Body of pancreas (tissue), 4 donors: ENCODE measurements at regions not wholly inside any gene's neighbourhood (a gene's known extent, or its start where the extent isn't known, plus 50 kb on each side); places are given as distances from the start of the nearest gene placed in this dataset.

Source experiments
- CTCF ChIP-seq, 7 experiments: fragments of 450-650 bp in 4 of 7; fragments of 200-600 bp in 3 of 7; sonication (generic) in 3 of 7; IDR thresholded peaks; one replicate each; pipeline ENCODE4 v1.5.1; 2016 to 2019; ENCODE audit warnings: antibody characterized with exemption in 7 of 7
- POLR2A ChIP-seq, 3 donors: fragments of 450-650 bp; IDR thresholded peaks; one replicate each; pipeline ENCODE4 v1.6.1; 2016; ENCODE audit warnings: antibody characterized with exemption in 3 of 3, mild to moderate bottlenecking in 2 of 3

- no peak for TF ChIP-seq CTCF (IDR thresholded peaks at IDR 0.05)
- no peak for TF ChIP-seq POLR2A (IDR thresholded peaks at IDR 0.05)
These were observed 356.8 kb downstream of the CYRIA start for GRCh38 chr2:16308816-16309215.
